Fibroblast of villous mesenchyme (primary cell): ENCODE measurements at regions not wholly inside any gene's neighbourhood (a gene's known extent, or its start where the extent isn't known, plus 50 kb on each side); places are given as distances from the start of the nearest gene placed in this dataset.

ENCODE experiments used
- DNase-seq: peaks from one replicate; pipeline ENCODE4 v3.0.0-alpha.2; 2010; ENCODE audit warnings: low read depth
- H3K4me3 ChIP-seq: 2 replicates; pipeline ENCODE4 v1.5.1; 2011; ENCODE audit warnings: low read depth, mild to moderate bottlenecking, low read length
- CTCF ChIP-seq: IDR thresholded peaks from 2 replicates; pipeline ENCODE4 v1.5.1; 2012; ENCODE audit warnings: low read depth, mild to moderate bottlenecking, low read length; ENCODE audit not compliant: insufficient read depth

DNA sequence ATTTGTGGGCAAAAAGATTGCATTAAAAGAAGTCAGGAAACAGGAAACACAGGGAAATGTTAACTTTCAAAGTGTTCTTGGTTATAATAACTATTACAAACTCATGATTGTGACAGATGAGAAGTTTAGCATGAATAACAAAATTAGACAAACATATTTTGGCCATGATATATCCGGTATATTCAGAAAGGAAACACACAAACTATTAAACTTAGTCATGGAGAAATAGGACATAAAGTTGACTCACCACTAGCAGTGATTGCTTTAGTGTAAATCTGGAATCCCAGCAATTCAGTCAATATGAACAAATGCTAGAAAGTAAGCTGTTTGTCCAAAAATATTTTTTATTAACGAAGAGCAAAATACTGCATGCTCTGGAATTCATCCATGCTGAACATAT, 1299.9 kb downstream of the C4orf33 start:
- DNase-seq = peak; percentile 63
- H3K4me3 ChIP-seq = no peak overlapping the region
- TF ChIP-seq CTCF = no peak

DNA sequence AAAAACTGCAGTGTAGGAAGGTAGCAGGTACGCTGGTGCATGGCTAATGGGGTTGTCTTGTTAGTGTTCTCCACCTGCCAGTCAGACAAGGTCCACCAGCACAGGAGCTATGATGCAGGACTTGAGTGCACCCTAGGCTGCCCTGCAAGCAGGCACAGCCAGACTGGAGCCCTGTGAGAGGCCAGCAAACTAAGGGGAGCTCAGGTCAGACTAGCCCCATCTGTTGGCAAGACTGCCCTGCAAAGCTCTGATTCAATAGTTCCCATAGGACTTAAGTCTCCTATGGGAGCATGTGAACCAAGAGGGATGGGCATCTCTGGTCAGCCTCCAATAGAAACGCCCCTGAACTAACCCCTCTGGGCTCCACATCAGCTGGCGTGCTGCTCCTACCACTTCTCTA, 1307.3 kb downstream of the C4orf33 start:
- no peak for DNase-seq
- no peak for TF ChIP-seq CTCF
- no peak overlapping the region for H3K4me3 ChIP-seq

GRCh38 chr4:130416228-130416627, 1320.3 kb downstream of the C4orf33 start:
- no peak for DNase-seq
- no peak overlapping the region for H3K4me3 ChIP-seq
- TF ChIP-seq CTCF = no peak

GRCh38 chr4:130419211-130419975, 1323.4 kb downstream of the C4orf33 start:
- no peak for TF ChIP-seq CTCF
- H3K4me3 ChIP-seq = no peak overlapping the region
- no peak for DNase-seq

GRCh38 chr4:130422261-130422660, 1326.3 kb downstream of the C4orf33 start:
- no peak for TF ChIP-seq CTCF
- DNase-seq = no peak
- H3K4me3 ChIP-seq = no peak overlapping the region

DNA sequence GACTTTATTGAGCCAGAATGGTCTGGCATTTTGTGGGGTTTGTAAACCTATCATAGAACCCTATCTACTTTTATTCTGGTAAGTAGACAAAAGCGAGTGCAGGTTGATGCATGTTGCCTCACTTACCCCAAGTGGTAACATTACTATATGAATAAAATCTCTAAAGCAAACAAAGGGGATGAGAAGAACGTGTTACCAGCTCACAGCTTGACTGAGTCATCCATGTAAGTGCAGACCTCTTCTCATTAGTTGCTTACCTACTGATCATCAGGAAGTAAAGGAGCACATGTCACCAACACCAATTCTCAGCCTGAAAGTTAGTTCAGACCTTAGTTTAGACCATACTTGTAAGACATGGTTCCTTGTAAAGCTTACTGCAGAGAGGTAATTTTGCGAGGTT, 1328.3 kb downstream of the C4orf33 start:
- H3K4me3 ChIP-seq = no peak overlapping the region
- no peak for DNase-seq
- no peak for TF ChIP-seq CTCF

DNA sequence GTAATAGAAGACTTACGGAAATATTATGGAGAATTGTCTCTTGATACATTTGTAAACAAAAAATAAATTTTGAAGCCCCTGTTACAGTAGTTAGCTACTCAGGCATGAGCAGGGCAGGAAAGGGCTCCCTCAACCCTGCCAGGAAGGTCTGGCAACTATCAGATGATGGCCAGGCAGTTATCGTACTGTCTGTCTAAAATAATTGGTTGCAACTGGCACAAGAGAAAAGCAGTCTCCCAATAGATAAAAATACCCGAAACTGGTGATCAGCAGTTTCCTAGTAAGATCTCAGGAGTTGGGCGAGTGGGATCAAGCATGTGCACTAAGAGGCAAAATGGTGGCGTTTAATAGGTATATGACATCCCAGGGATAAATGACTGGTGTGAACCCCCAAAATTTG, 1336.3 kb downstream of the C4orf33 start:
- no peak for DNase-seq
- no peak overlapping the region for H3K4me3 ChIP-seq
- no peak for TF ChIP-seq CTCF
